SU-DHL-6 (cell line): ENCODE measurements at regions not wholly inside any gene's neighbourhood (a gene's known extent, or its start where the extent isn't known, plus 50 kb on each side); places are given as distances from the start of the nearest gene placed in this dataset.

Source experiments
- H2AFZ ChIP-seq: fragments of 200-600 bp; sonication (generic); 2 replicates; pipeline ENCODE4 v1.6.1; 2014; ENCODE audit warnings: low read depth, mild to moderate bottlenecking, moderate library complexity, mixed read lengths, antibody characterized with exemption, low read length; ENCODE audit not compliant: severe bottlenecking
- H3F3A ChIP-seq: fragments of 200-600 bp; shearing (Covaris generic); 2 replicates; pipeline ENCODE4 v1.6.0; 2016; ENCODE audit warnings: antibody characterized with exemption, mild to moderate bottlenecking; ENCODE audit not compliant: insufficient read depth
- H3K27ac ChIP-seq: fragments of 200-600 bp; sonication (generic); 2 replicates; pipeline ENCODE4 v1.5.1; 2016; ENCODE audit warnings: low read depth, mild to moderate bottlenecking, low read length, moderate library complexity, mixed read lengths
- H3K27me3 ChIP-seq: fragments of 200-600 bp; sonication (generic), shearing (Covaris generic); 2 replicates; pipeline ENCODE4 v1.6.0; 2014; ENCODE audit warnings: mild to moderate bottlenecking, low read length
- H3K36me3 ChIP-seq: fragments of 200-600 bp; sonication (generic); 2 replicates; pipeline ENCODE4 v1.6.1; 2014; ENCODE audit warnings: mild to moderate bottlenecking, low read length, mixed read lengths
- H3K4me2 ChIP-seq: fragments of 300-600, 200-600 bp; shearing (Covaris generic), sonication (generic); 2 replicates; pipeline ENCODE4 v1.6.0; 2014; ENCODE audit warnings: low read length, low read depth, mild to moderate bottlenecking; ENCODE audit not compliant: poor library complexity, severe bottlenecking
- H3K4me3 ChIP-seq: fragments of 200-600 bp; sonication (generic); 2 replicates; pipeline ENCODE4 v1.5.1; 2014; ENCODE audit warnings: antibody characterized with exemption, low read length, mild to moderate bottlenecking, mixed read lengths; ENCODE audit not compliant: insufficient read depth, poor library complexity, severe bottlenecking
- H3K79me2 ChIP-seq: fragments of 200-600 bp; sonication (generic); 2 replicates; pipeline ENCODE4 v1.6.1; 2014; ENCODE audit warnings: mild to moderate bottlenecking, low read length, moderate library complexity; ENCODE audit not compliant: insufficient read depth
- H3K9ac ChIP-seq: fragments of 200-600 bp; sonication (generic); 2 replicates; pipeline ENCODE4 v1.7.0; 2014; ENCODE audit warnings: mild to moderate bottlenecking, low read length
- H3K9me2 ChIP-seq: fragments of 200-600 bp; sonication (generic); replicated peaks from 2 replicates; pipeline ENCODE4 v1.6.1; 2014; ENCODE audit warnings: low read length; ENCODE audit not compliant: insufficient read depth
- H3K9me3 ChIP-seq: fragments of 200-600 bp; sonication (generic); 2 replicates; pipeline ENCODE4 v1.6.1; 2014; ENCODE audit warnings: low read length, mixed read lengths; ENCODE audit not compliant: insufficient read depth
- H4K20me1 ChIP-seq: fragments of 200-600 bp; sonication (generic); 2 replicates; pipeline ENCODE4 v1.6.1; 2014; ENCODE audit warnings: low read depth, mild to moderate bottlenecking, antibody characterized with exemption, low read length, moderate library complexity, mixed read lengths
- EZH2phosphoT487 ChIP-seq: fragments of 200-600 bp; sonication (generic), shearing (Covaris generic); conservative IDR thresholded peaks from 2 replicates; pipeline ENCODE4 v1.6.1; 2018; ENCODE audit warnings: mild to moderate bottlenecking, antibody characterized with exemption, low read length, moderate library complexity, mixed read lengths
- TF ChIP-seq, protein P1 (sequence below): fragments of 200-600 bp; sonication (generic); IDR thresholded peaks from one replicate; pipeline ENCODE4 v1.5.1; 2017; ENCODE audit warnings: antibody characterized with exemption, mild to moderate bottlenecking, low read length, moderate library complexity; ENCODE audit not compliant: insufficient read depth, poor library complexity, severe bottlenecking

DNA sequence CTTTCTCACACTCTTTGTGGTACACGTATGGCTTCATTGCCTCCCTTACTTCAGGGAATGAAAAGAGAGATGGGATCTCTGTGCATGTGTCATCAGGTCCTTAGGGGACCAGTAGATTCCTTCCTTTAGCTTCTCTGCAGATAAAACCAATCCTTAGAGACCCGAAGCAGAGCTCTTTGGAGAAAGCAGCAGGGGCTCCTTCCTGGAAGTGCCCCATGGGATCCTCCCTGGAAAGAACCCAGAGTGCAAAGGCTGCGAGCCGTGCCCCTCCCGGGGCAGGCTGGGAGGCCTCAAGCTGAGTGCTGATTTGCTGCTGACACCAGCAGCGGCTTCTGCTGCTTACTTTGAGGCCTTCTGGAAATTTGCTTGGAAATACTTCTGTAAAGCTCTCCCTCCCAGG is 328.6 kb upstream of the RGMA start:
- TF ChIP-seq, protein P1, sequence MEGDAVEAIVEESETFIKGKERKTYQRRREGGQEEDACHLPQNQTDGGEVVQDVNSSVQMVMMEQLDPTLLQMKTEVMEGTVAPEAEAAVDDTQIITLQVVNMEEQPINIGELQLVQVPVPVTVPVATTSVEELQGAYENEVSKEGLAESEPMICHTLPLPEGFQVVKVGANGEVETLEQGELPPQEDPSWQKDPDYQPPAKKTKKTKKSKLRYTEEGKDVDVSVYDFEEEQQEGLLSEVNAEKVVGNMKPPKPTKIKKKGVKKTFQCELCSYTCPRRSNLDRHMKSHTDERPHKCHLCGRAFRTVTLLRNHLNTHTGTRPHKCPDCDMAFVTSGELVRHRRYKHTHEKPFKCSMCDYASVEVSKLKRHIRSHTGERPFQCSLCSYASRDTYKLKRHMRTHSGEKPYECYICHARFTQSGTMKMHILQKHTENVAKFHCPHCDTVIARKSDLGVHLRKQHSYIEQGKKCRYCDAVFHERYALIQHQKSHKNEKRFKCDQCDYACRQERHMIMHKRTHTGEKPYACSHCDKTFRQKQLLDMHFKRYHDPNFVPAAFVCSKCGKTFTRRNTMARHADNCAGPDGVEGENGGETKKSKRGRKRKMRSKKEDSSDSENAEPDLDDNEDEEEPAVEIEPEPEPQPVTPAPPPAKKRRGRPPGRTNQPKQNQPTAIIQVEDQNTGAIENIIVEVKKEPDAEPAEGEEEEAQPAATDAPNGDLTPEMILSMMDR = no peak
- no peak for TF ChIP-seq EZH2phosphoT487
- Histone ChIP-seq H3F3A (no peaks in the 10 kb centered on the region), H3K79me2 (no peaks in the 10 kb centered on the region), H3K4me2 (no peak overlapping the region), H3K9me3 (no peaks in the 10 kb centered on the region), H2AFZ (no peak overlapping the region), H3K36me3 (no peaks in the 10 kb centered on the region), H4K20me1 (no peaks in the 10 kb centered on the region), H3K27me3 (no peaks in the 10 kb centered on the region), H3K9ac (no peak overlapping the region), H3K4me3 (no peak overlapping the region), H3K9me2 (no peaks in the 10 kb centered on the region), H3K27ac (no peak overlapping the region)

DNA sequence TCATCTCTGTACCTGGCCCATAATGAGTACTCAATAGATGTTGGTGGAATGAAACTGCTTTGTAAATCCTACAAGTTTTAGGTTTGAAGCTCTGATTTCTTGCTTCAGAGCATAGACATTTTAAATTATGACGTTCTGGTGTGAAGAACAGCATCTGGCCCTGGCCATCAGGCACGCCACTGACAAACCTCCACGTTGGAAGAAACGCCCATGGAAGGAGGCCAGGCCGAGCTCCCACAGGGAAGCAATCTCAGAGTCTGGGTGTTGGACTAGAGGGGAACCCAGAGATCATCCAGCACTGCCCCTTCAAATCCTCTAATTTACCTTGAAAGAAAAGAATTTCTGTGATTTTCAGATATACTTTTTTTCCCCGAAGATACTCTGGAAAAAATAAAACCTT is 328.1 kb upstream of the RGMA start:
- no peak overlapping the region for H3K9ac ChIP-seq
- no peak overlapping the region for H3K27ac ChIP-seq
- no peaks in the 10 kb centered on the region for H4K20me1 ChIP-seq
- no peak overlapping the region for H2AFZ ChIP-seq
- no peaks in the 10 kb centered on the region for H3K27me3 ChIP-seq
- no peaks in the 10 kb centered on the region for H3K79me2 ChIP-seq
- no peaks in the 10 kb centered on the region for H3K9me3 ChIP-seq
- TF ChIP-seq, protein P1 = no peak
- TF ChIP-seq EZH2phosphoT487 = no peak
- no peaks in the 10 kb centered on the region for H3F3A ChIP-seq
- no peak overlapping the region for H3K4me2 ChIP-seq
- no peaks in the 10 kb centered on the region for H3K9me2 ChIP-seq
- H3K4me3 ChIP-seq = no peak overlapping the region
- H3K36me3 ChIP-seq = no peaks in the 10 kb centered on the region

DNA sequence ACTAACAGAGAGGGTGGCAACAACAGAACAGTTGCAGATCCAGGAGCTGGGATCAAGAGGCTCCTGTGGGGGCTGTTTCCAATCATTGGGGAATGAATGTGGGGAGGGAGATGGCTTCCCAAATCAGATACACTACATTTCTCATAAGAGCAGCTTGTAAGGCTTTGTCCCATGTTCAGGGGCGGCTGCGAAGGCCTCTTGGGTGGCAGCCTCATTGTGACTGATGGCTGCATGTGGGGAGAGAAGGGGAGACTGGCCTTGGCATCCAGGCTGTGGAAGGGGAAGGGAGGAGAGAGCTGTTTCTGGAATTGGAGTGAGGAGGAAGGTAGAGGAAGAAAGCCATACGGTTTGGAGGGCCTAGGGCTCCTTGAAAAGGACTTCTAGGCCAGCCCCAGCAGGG is 326.6 kb upstream of the RGMA start:
- no peaks in the 10 kb centered on the region for H3K27me3 ChIP-seq

More for the DNA sequence above, 326.6 kb upstream of the RGMA start:
- no peak overlapping the region for H2AFZ ChIP-seq
- no peaks in the 10 kb centered on the region for H4K20me1 ChIP-seq
- no peaks in the 10 kb centered on the region for H3K9me3 ChIP-seq
- no peak overlapping the region for H3K4me3 ChIP-seq
- H3F3A ChIP-seq = no peaks in the 10 kb centered on the region
- no peak for TF ChIP-seq EZH2phosphoT487
- TF ChIP-seq, protein P1 = no peak
- no peaks in the 10 kb centered on the region for H3K79me2 ChIP-seq
- no peak overlapping the region for H3K9ac ChIP-seq
- no peaks in the 10 kb centered on the region for H3K9me2 ChIP-seq
- no peaks in the 10 kb centered on the region for H3K36me3 ChIP-seq
- no peak overlapping the region for H3K27ac ChIP-seq
- H3K4me2 ChIP-seq = no peak overlapping the region
